HEK293T (cell line): ENCODE measurements at regions not wholly inside any gene's neighbourhood (a gene's known extent, or its start where the extent isn't known, plus 50 kb on each side); places are given as distances from the start of the nearest gene placed in this dataset.

Source experiments
- BHLHE40 ChIP-seq: fragments of 450-650 bp; IDR thresholded peaks from 2 replicates; pipeline ENCODE4 v1.6.1; 2016; ENCODE audit warnings: mild to moderate bottlenecking, moderate library complexity, borderline replicate concordance
- ELF4 ChIP-seq: fragments of 450-650 bp; IDR thresholded peaks from 2 replicates; pipeline ENCODE4 v1.6.1; 2017; ENCODE audit warnings: antibody characterized with exemption
- FOXA1 ChIP-seq: fragments of 450-650 bp; IDR thresholded peaks from 2 replicates; pipeline ENCODE4 v1.6.1; 2016; ENCODE audit warnings: mild to moderate bottlenecking
- FOXK2 ChIP-seq: fragments of 450-650 bp; IDR thresholded peaks from 2 replicates; pipeline ENCODE4 v1.6.1; 2016; ENCODE audit warnings: mild to moderate bottlenecking
- FOXM1 ChIP-seq: fragments of 450-650 bp; IDR thresholded peaks from 2 replicates; pipeline ENCODE4 v1.6.1; 2017; ENCODE audit warnings: mild to moderate bottlenecking, borderline replicate concordance
- HDGF ChIP-seq: fragments of 450-650 bp; IDR thresholded peaks from 2 replicates; pipeline ENCODE4 v1.6.1; 2017; ENCODE audit warnings: antibody characterized with exemption, borderline replicate concordance
- PKNOX1 ChIP-seq: fragments of 450-650 bp; IDR thresholded peaks from 2 replicates; pipeline ENCODE4 v1.6.1; 2016
- SP1 ChIP-seq: fragments of 450-650 bp; IDR thresholded peaks from 2 replicates; pipeline ENCODE4 v1.6.1; 2017
- SUZ12 ChIP-seq: fragments of 450-650 bp; IDR thresholded peaks from 2 replicates; pipeline ENCODE4 v1.6.1; 2016; ENCODE audit warnings: mild to moderate bottlenecking
- TARDBP ChIP-seq: fragments of 450-650 bp; IDR thresholded peaks from 2 replicates; pipeline ENCODE4 v1.6.1; 2016

GRCh38 chr2:8300216-8300615, 381.6 kb upstream of the ID2 start:
- no peak for TF ChIP-seq BHLHE40
- TF ChIP-seq SP1 = no peak
- TF ChIP-seq ELF4 = no peak
- no peak for TF ChIP-seq FOXA1
- TF ChIP-seq FOXM1 = no peak
- no peak for TF ChIP-seq SUZ12
- TF ChIP-seq FOXK2 = no peak
- no peak for TF ChIP-seq HDGF
- no peak for TF ChIP-seq PKNOX1
- TF ChIP-seq TARDBP = no peak
